Endothelial cell of umbilical vein (primary cell): ENCODE measurements at regions not wholly inside any gene's neighbourhood (a gene's known extent, or its start where the extent isn't known, plus 50 kb on each side); places are given as distances from the start of the nearest gene placed in this dataset.

Experiments
- BruUV-seq: library from RNA; stranded (reverse); fragments of 400-500 nt; replicated peaks from 2 replicates; lab custom pipeline; 2021; lab: Mats Ljungman, UMichigan
- CTCF ChIA-PET: fragments of 300-600, 350-600 bp; sonication (Branson Sonifier 250); formaldehyde crosslinking; loops from one replicate; lab custom pipeline; 2021; ENCODE audit warnings: antibody characterized with exemption, inconsistent platforms; lab: Charles Lee
- POLR2A ChIA-PET: fragments of 300-600, 350-600 bp; sonication (Branson Sonifier 250); formaldehyde crosslinking; loops from one replicate; lab custom pipeline; 2021; ENCODE audit warnings: antibody characterized with exemption, inconsistent platforms; lab: Charles Lee
- DNase-seq: peaks from one replicate; pipeline ENCODE4 v3.0.0-alpha.2; 2011; ENCODE audit warnings: low read depth, low spot score
- FAIRE-seq: peaks from 2 replicates; lab custom pipeline; 2011; peaks lifted over from hg19 to GRCh38; lab: Jason Lieb, UNC
- H2AFZ ChIP-seq: 2 replicates; pipeline ENCODE4 v1.6.0; 2012; ENCODE audit warnings: low read depth, low read length, control low read depth, inconsistent platforms
- H3K27ac ChIP-seq: 2 replicates; pipeline ENCODE4 v1.5.1; 2011; ENCODE audit warnings: low read depth, mild to moderate bottlenecking, control low read depth, low read length, moderate library complexity; ENCODE audit not compliant: insufficient read depth
- H3K27me3 ChIP-seq, 2 experiments: 2 replicates each; pipeline versions ENCODE4 v1.6.0 to v1.6.1; 2011; ENCODE audit warnings: low read length in 2 of 2, mixed read lengths in 1 of 2; ENCODE audit not compliant: control insufficient read depth in 2 of 2, insufficient read depth in 2 of 2
- H3K36me3 ChIP-seq, 2 experiments: 2 replicates in 1 of 2; 3 replicates in 1 of 2; pipeline ENCODE4 v1.5.1; 2011; ENCODE audit warnings: low read length in 2 of 2, mild to moderate bottlenecking in 1 of 2, moderate library complexity in 1 of 2; ENCODE audit not compliant: control insufficient read depth in 2 of 2, insufficient read depth in 2 of 2; ENCODE audit errors: extremely low read depth in 1 of 2
- H3K4me1 ChIP-seq: 3 replicates; pipeline ENCODE4 v1.5.1; 2011; ENCODE audit warnings: mild to moderate bottlenecking, low read length; ENCODE audit not compliant: control insufficient read depth, insufficient read depth; ENCODE audit errors: extremely low read depth
- H3K4me2 ChIP-seq: 2 replicates; pipeline ENCODE4 v1.6.1; 2011; ENCODE audit warnings: low read length, control low read depth, mixed read lengths; ENCODE audit not compliant: insufficient read depth
- H3K4me3 ChIP-seq, 3 experiments: fragments of 200-600 bp in 1 of 3; sonication (generic), shearing (Covaris generic) in 1 of 3; replicated peaks in 1 of 3; 2 replicates each; pipeline ENCODE4 v1.5.1; 2011 to 2016; ENCODE audit warnings: control low read depth in 3 of 3, low read length in 3 of 3, mild to moderate bottlenecking in 2 of 3, inconsistent platforms in 1 of 3, low read depth in 1 of 3, moderate library complexity in 1 of 3; ENCODE audit not compliant: insufficient read depth in 1 of 3
- H3K79me2 ChIP-seq: 2 replicates; pipeline ENCODE4 v1.6.0; 2012; ENCODE audit warnings: low read length, inconsistent platforms; ENCODE audit not compliant: control insufficient read depth, insufficient read depth
- H3K9ac ChIP-seq: replicated peaks from 2 replicates; pipeline ENCODE3; 2011; ENCODE audit warnings: low read length, control low read depth; ENCODE audit not compliant: insufficient read depth; ENCODE audit errors: extremely low read depth
- H3K9me1 ChIP-seq: replicated peaks from 3 replicates; pipeline ENCODE4 v1.6.0; 2011; ENCODE audit warnings: mild to moderate bottlenecking, low read length; ENCODE audit not compliant: control insufficient read depth, insufficient read depth; ENCODE audit errors: extremely low read depth
- H3K9me3 ChIP-seq: replicated peaks from 2 replicates; pipeline ENCODE4 v1.5.1; 2012; ENCODE audit warnings: low read length, inconsistent platforms; ENCODE audit not compliant: control insufficient read depth, insufficient read depth
- H4K20me1 ChIP-seq: replicated peaks from 2 replicates; pipeline ENCODE3; 2011; ENCODE audit warnings: mild to moderate bottlenecking, low read length; ENCODE audit not compliant: control insufficient read depth, insufficient read depth; ENCODE audit errors: extremely low read depth
- CTCF ChIP-seq, 2 donors: IDR thresholded peaks; 1 replicate in 1 of 2; 2 replicates in 1 of 2; pipeline ENCODE4 v1.5.1; 2011; ENCODE audit warnings: low read length in 2 of 2, mild to moderate bottlenecking in 2 of 2, moderate library complexity in 2 of 2, control low read depth in 1 of 2, inconsistent platforms in 1 of 2, low read depth in 1 of 2; ENCODE audit not compliant: insufficient read depth in 1 of 2; ENCODE audit errors: extremely low read depth in 1 of 2
- FOS ChIP-seq: IDR thresholded peaks from 2 replicates; pipeline ENCODE4 v1.6.1; 2011; ENCODE audit warnings: mild to moderate bottlenecking, low read length, moderate library complexity, borderline replicate concordance; ENCODE audit not compliant: insufficient read depth
- GATA2 ChIP-seq: IDR thresholded peaks from 2 replicates; pipeline ENCODE4 v1.7.0; 2011; ENCODE audit warnings: low read depth, mild to moderate bottlenecking, moderate library complexity, mixed read lengths, low read length; ENCODE audit not compliant: insufficient read length, insufficient read depth
- JUN ChIP-seq: IDR thresholded peaks from 2 replicates; pipeline ENCODE4 v1.6.1; 2011; ENCODE audit warnings: borderline replicate concordance, low read depth; ENCODE audit not compliant: insufficient read length, insufficient read depth
- MYC ChIP-seq: IDR thresholded peaks from one replicate; pipeline ENCODE4 v1.6.1; 2011; ENCODE audit warnings: mild to moderate bottlenecking, low read depth, low read length
- POLR2A ChIP-seq: IDR thresholded peaks from 2 replicates; pipeline ENCODE4 v1.6.1; 2012; ENCODE audit warnings: low read depth, mild to moderate bottlenecking, control low read depth, low read length
- POLR2AphosphoS5 ChIP-seq: IDR thresholded peaks from 2 replicates; pipeline ENCODE4 v1.6.1; 2012; ENCODE audit warnings: low read depth, mild to moderate bottlenecking, control low read depth, low read length, moderate library complexity; ENCODE audit not compliant: insufficient read depth
- dilution Hi-C: fragments of 300-500 bp; cut with MboI; formaldehyde crosslinking; loops from one replicate; pipeline ENCODE4 v1.15.0; 2019; ENCODE audit warnings: low sequenced_read_pairs; ENCODE audit not compliant: extremely low pct_ligation_motif_present
- intact Hi-C: fragments of 100-400 bp; cut with micrococcal nuclease; formaldehyde crosslinking; loops from one replicate; pipeline ENCODE4 v1.10.0; 2022
- TF ChIP-seq, protein P1 (sequence below): IDR thresholded peaks from 2 replicates; pipeline ENCODE4 v1.6.1; 2011; ENCODE audit not compliant: insufficient read depth, insufficient read length

- Histone ChIP-seq H3K9ac (no peak overlapping the region), H3K4me1 (no peaks in the 10 kb centered on the region), H2AFZ (no peak overlapping the region), H3K27me3 (no peaks in the 10 kb centered on the region), H3K9me3 (no peaks in the 10 kb centered on the region), H3K27ac (no peak overlapping the region), H4K20me1 (no peaks in the 10 kb centered on the region), H3K4me2 (no peak overlapping the region), H3K4me3 (no peak overlapping the region), H3K36me3 (no peaks in the 10 kb centered on the region), H3K9me1 (no peaks in the 10 kb centered on the region), H3K79me2 (no peaks in the 10 kb centered on the region)
- POLR2A ChIA-PET = no interaction called here
- no peak for TF ChIP-seq CTCF (IDR thresholded peaks at IDR 0.05; ENCODE audit: extremely low read depth in 1 of 2, insufficient read depth in 1 of 2, low read depth in 1 of 2, low read length in 2 of 2)
- TF ChIP-seq POLR2A = no peak
- no peak for TF ChIP-seq FOS
- TF ChIP-seq MYC = no peak
- TF ChIP-seq, protein P1, sequence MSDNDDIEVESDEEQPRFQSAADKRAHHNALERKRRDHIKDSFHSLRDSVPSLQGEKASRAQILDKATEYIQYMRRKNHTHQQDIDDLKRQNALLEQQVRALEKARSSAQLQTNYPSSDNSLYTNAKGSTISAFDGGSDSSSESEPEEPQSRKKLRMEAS = no peak
- TF ChIP-seq JUN = no peak
- TF ChIP-seq POLR2AphosphoS5 = no peak
- no peak for TF ChIP-seq GATA2
- dilution Hi-C loops = no loop called here
- CTCF ChIA-PET = no interaction called here
- DNase-seq = no peak
- intact Hi-C loops = no loop called here
- BruUV-seq = no TSS peak
- FAIRE-seq = no peak
Observed at GRCh38 chr3:151558661-151559060, 97.8 kb upstream of the IGSF10 start.
